D721Med (cell line): ENCODE measurements at regions not wholly inside any gene's neighbourhood (a gene's known extent, or its start where the extent isn't known, plus 50 kb on each side); places are given as distances from the start of the nearest gene placed in this dataset.

Experiments used
- DNase-seq: peaks from one replicate; pipeline ENCODE4 v3.0.0; 2011; ENCODE audit warnings: low spot score; ENCODE audit not compliant: insufficient read length
- FAIRE-seq: peaks from 2 replicates; lab custom pipeline; 2011; peaks lifted over from hg19 to GRCh38; lab: Jason Lieb, UNC
- CTCF ChIP-seq: IDR thresholded peaks from 2 replicates; pipeline ENCODE4 v1.5.1; 2012; ENCODE audit warnings: mild to moderate bottlenecking, control low read depth; ENCODE audit not compliant: insufficient read depth; ENCODE audit errors: missing control alignments

DNA sequence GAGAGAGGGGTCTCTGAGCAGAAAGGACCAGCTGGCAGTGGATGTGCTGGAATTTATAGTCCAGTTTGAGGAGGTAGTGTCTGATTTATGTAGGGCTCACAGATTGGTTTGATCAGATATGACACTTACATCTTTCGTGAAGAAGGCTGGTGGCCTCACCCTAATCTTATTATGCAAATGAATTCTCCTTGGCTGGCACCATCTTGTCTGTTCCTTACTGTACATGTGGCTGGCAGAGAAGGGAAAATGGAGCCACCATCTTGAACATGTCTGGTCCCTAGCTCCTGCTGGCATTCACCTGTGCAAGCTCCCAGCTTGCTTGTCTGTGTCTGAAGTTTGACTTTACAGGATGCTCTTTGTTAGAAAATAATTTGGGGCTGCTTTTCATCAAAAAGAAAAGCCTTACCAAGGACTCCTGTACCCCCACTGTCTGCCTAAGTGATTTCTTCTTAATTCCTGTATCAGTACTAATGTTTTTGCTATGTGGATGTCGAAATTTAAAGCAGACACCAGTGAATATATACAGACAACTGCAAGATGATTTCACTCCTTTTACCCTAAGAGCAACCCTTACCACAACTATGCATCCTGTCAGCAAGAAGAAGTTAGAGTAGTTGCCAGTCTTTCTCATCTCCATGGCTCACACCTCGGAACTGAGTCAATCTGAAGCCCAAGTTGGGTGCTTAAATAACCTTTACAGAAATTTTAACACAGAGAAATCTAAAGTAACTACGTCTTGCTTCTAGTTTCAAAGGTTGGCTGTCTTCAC, 322.0 kb upstream of the SEMA3D start:
- no peak for FAIRE-seq
- no peak for TF ChIP-seq CTCF
- DNase-seq: no peak

DNA sequence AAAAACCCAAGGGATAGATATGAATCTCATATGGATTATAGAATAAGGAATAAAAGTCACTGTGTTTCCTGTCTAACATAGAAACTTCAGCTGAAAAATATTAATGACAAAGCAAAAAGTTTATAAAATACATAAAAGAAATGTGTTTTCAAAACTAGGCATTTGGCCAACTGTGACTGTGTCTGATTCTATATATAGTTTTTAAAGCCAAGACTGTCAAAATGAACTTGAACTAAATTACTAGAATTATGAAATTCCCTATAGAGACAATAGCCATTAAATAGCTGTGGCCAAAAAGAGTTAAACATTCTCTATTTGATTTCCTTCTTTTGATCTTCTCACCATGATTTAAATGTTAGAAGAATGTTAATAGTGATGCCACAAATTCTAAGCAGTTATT, 311.2 kb upstream of the SEMA3D start:
- DNase-seq (no peak), FAIRE-seq (no peak)
- no peak for TF ChIP-seq CTCF

DNA sequence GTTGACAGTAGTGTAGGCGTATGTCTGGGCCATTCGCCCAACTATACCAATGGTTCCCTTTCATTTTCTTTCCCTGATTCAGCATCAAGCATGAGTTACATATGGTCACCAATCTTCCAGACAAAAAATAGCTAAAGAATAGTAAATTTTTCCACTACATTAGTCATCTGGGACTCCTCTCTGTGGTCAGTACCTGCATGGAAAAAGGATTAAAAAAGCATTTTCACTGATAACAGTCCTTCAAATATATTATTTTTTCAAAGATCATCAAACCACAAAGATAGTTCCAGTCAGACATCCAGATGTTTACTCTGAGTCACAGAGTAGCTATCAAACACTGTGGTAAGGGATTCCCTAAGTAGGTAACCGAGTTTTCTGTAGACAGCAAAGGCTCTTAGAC, 302.6 kb upstream of the SEMA3D start:
- no peak for FAIRE-seq
- no peak for DNase-seq
- TF ChIP-seq CTCF: no peak

- TF ChIP-seq CTCF: no peak
- DNase-seq (no peak), FAIRE-seq (no peak)
Observed at GRCh38 chr7:85488406-85488805, 301.6 kb upstream of the SEMA3D start.

DNA sequence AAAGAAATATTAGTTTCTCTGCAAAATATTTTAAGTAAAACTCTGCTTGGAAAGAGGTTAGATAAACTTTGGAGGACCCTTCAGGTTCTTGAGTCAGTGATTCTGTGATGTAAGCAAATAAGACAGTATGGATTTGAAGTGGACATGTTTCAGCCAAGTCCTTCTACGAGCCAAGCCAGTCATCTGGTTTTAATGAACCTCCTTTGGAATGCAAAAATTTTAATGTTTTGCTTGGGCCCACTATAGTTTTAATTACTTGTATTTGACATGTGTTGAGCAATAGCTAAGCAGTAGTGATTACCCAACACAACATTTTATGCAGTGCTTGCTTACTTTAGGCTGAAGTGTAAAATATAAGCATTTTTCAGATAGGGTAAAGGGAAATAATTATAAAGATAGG, 296.3 kb upstream of the SEMA3D start:
- no peak for TF ChIP-seq CTCF
- DNase-seq (no peak), FAIRE-seq (no peak)

DNA sequence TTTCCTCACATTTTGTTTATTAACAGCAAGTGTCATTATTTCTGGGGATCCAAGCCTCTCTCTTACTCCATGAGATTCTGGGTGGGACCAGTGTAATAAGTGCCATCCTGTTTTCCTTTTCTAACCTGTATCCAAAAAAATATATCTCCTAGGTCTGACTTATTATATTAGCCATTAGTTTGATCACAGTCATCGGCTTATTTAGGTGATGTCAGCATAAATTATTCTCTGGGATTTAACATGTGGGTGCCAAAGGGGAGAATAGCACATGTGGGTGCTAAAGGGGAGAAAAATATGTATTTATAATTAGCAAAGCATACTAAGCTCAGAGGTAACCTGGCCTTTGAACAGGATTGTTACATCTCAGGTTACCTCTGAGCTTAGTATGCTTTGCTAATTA, 293.8 kb upstream of the SEMA3D start:
- no peak for TF ChIP-seq CTCF
- FAIRE-seq (no peak), DNase-seq (no peak)

- FAIRE-seq (no peak), DNase-seq (no peak)
- TF ChIP-seq CTCF: no peak
Observed at GRCh38 chr7:85479918-85480643, 293.2 kb upstream of the SEMA3D start.
